ENCODE measurements at regions not wholly inside any gene's neighbourhood (a gene's known extent, or its start where the extent isn't known, plus 50 kb on each side); places are given as distances from the start of the nearest gene placed in this dataset.

- no peak for TF ChIP-seq POLR2A (IDR thresholded peaks at IDR 0.05; ENCODE audit: low read depth, low read length)
- DNase-seq (ENCODE audit: insufficient read length, low spot score) (no peak), FAIRE-seq (no peak)
These were observed 160.3 kb upstream of the NEBL start for GRCh38 chr10:21057436-21057835.

- FAIRE-seq (no peak), DNase-seq (ENCODE audit: insufficient read length, low spot score) (no peak)
- TF ChIP-seq POLR2A (IDR thresholded peaks at IDR 0.05; ENCODE audit: low read depth, low read length) = no peak
These were observed 159.3 kb upstream of the NEBL start for GRCh38 chr10:21056461-21056860.

- FAIRE-seq = no peak
- no peak for TF ChIP-seq POLR2A (IDR thresholded peaks at IDR 0.05; ENCODE audit: low read depth, low read length)
- no peak for DNase-seq (ENCODE audit: insufficient read length, low spot score)
These were observed 158.4 kb upstream of the NEBL start for GRCh38 chr10:21055339-21056135.

- no peak for FAIRE-seq
- no peak for DNase-seq (ENCODE audit: insufficient read length, low spot score)
- TF ChIP-seq POLR2A (IDR thresholded peaks at IDR 0.05; ENCODE audit: low read depth, low read length) = no peak
These were observed 157.0 kb upstream of the NEBL start for GRCh38 chr10:21053953-21054690.

GRCh38 chr10:21052709-21053104 is 155.6 kb upstream of the NEBL start:
- DNase-seq (ENCODE audit: insufficient read length, low spot score) (no peak), FAIRE-seq (no peak)
- TF ChIP-seq POLR2A (IDR thresholded peaks at IDR 0.05; ENCODE audit: low read depth, low read length) = no peak

GRCh38 chr10:21052072-21052708 is 155.1 kb upstream of the NEBL start:
- TF ChIP-seq POLR2A (IDR thresholded peaks at IDR 0.05; ENCODE audit: low read depth, low read length) = no peak
- FAIRE-seq (no peak), DNase-seq (ENCODE audit: insufficient read length, low spot score) (no peak)

DNA sequence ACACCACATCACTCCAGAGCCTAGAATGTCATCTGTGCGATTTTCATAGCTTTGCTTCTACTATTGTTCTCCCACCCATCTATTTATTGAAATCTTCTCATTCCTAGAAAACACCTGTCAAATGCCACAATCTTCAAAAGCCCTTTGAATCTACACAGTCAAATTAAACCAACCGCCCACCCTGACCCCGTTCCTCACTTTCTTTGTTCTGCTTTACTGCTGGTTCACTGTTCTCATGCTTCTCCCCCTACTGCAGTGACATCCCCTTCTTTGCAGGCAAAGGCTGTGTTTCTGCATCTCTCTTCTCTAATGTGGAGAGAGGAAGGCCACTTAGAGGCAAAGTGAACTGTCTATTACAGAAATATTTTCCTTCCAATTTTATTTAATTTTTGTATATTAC is 152.4 kb upstream of the NEBL start:
- no peak for TF ChIP-seq POLR2A (IDR thresholded peaks at IDR 0.05; ENCODE audit: low read depth, low read length)
- no peak for DNase-seq (ENCODE audit: insufficient read length, low spot score)
- FAIRE-seq = no peak

DNA sequence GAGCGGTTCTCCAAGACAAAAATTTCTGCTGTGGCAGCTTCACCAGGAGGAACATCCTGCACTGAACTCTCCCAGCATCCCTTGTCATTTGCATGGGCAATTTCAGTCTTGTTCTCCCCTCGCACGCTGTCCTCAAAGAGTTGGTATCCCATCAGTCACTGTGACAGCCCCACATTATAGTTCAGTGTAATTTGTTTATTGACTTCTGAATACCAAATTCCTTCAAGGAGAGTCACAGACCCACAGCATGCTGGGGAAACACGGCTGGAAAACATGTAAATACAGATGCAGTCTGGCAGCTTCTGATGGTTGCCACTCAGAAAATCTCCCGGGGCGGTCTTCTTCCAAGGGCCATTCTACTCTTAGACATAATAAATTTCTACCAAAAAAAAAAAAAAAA is 151.0 kb upstream of the NEBL start:
- FAIRE-seq (no peak), DNase-seq (ENCODE audit: insufficient read length, low spot score) (no peak)
- no peak for TF ChIP-seq POLR2A (IDR thresholded peaks at IDR 0.05; ENCODE audit: low read depth, low read length)

- FAIRE-seq = no peak
- no peak for DNase-seq (ENCODE audit: insufficient read length, low spot score)
- TF ChIP-seq POLR2A (IDR thresholded peaks at IDR 0.05; ENCODE audit: low read depth, low read length) = no peak
These were observed 150.4 kb upstream of the NEBL start for GRCh38 chr10:21047511-21047910.

DNA sequence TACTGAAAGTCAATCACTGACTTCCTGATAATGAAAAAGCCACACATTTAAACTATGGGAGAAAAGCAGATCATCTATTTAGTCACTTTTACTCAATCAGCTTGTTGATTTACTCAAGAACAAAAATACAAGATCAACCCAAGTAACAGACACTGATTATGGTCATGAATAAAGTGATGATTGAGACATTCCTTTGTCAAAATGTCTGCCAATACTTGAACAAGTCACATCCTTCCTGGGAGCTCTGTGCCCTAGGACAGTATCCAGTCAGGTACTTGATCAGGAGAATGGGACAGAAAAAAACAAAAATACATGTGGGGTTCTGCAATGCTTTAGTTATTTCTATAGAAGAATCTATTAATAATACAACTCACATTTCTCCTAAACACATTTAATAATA is 150.0 kb upstream of the NEBL start:
- DNase-seq (ENCODE audit: insufficient read length, low spot score) (no peak), FAIRE-seq (no peak)
- no peak for TF ChIP-seq POLR2A (IDR thresholded peaks at IDR 0.05; ENCODE audit: low read depth, low read length)

DNA sequence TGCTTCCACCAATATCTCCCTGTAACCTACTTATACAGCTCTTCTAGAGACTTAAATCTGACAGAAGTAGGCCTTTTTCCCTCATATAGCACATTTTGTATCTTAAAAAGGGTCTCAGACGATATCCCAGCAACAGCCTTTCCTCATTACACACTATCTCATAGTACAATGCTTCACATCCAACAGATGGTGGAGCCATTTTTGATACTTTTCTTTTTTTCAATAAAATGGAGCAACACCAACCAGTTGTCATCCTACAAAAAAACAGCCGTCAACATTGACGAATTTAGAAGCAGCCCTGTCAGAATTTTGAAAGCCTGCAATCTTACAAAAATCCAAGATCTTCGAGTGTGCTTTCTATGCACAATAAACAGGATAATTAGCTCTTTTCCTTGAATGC is 145.9 kb upstream of the NEBL start:
- no peak for FAIRE-seq
- TF ChIP-seq POLR2A (IDR thresholded peaks at IDR 0.05; ENCODE audit: low read depth, low read length) = no peak
- DNase-seq (ENCODE audit: insufficient read length, low spot score) = no peak

DNA sequence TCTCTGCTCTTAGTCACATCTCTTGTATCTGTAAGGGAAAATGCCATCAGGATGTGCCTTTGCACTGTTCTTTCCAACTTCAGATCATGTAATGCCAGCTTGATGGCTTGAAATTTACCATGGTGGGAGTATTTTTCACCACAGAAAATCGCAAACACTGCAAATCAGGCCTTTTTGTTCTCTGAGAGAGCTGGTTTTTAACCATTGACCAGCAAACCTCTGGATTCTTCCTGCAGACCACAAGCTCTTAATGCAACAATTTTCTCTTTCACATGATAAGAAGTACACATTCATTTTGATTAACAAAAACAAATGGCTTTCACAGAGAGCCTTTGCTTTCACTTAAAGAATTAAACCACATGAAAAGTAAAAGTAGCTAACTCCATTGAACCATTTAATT is 145.4 kb upstream of the NEBL start:
- DNase-seq (ENCODE audit: insufficient read length, low spot score) (no peak), FAIRE-seq (no peak)

GRCh38 chr10:21041763-21042458 is 144.8 kb upstream of the NEBL start:
- DNase-seq (ENCODE audit: insufficient read length, low spot score) (no peak), FAIRE-seq (no peak)
- TF ChIP-seq POLR2A (IDR thresholded peaks at IDR 0.05; ENCODE audit: low read depth, low read length) = no peak

More for the DNA sequence above, 145.4 kb upstream of the NEBL start:
- no peak for TF ChIP-seq POLR2A (IDR thresholded peaks at IDR 0.05; ENCODE audit: low read depth, low read length)

GRCh38 chr10:21039721-21040120 is 142.6 kb upstream of the NEBL start:
- no peak for TF ChIP-seq POLR2A (IDR thresholded peaks at IDR 0.05; ENCODE audit: low read depth, low read length)
- DNase-seq (ENCODE audit: insufficient read length, low spot score) (no peak), FAIRE-seq (no peak)

Data from H54 (cell line).